Upper lobe of left lung (tissue), 6 donors: ENCODE measurements at regions not wholly inside any gene's neighbourhood (a gene's known extent, or its start where the extent isn't known, plus 50 kb on each side); places are given as distances from the start of the nearest gene placed in this dataset.

Experiments used
- ATAC-seq, 2 donors: fragments of 200-7000 bp; cut with Tn5 transposase; one replicate each; pipeline ENCODE4 v1.9.1; 2022; ENCODE audit warnings: mild to moderate bottlenecking in 2 of 2, moderate library complexity in 2 of 2; ENCODE audit not compliant: low FRiP score in 2 of 2
- DNase-seq, 2 donors: peaks; one replicate each; pipeline ENCODE4 v3.0.0-alpha.2; 2019 to 2020
- H3K27ac ChIP-seq, 4 donors: fragments of 200-600 bp; sonication (generic); one replicate each; pipeline ENCODE4 v1.5.1; 2016 to 2019
- H3K27me3 ChIP-seq, 4 donors: fragments of 200-600 bp; sonication (generic); one replicate each; pipeline ENCODE4 v1.5.1; 2017 to 2019
- H3K36me3 ChIP-seq, 4 donors: fragments of 200-600 bp; sonication (generic); one replicate each; pipeline ENCODE4 v1.5.1; 2016 to 2019
- H3K4me1 ChIP-seq, 4 donors: fragments of 200-600 bp; sonication (generic); one replicate each; pipeline ENCODE4 v1.5.1; 2018 to 2019
- H3K4me3 ChIP-seq, 4 donors: fragments of 200-600 bp; sonication (generic); one replicate each; pipeline ENCODE4 v1.5.1; 2017 to 2019; ENCODE audit warnings: mild to moderate bottlenecking in 2 of 4, moderate library complexity in 1 of 4
- H3K9me3 ChIP-seq, 4 donors: fragments of 200-600 bp; sonication (generic); one replicate each; pipeline ENCODE4 v1.5.1; 2018 to 2019
- CTCF ChIP-seq, 6 experiments: fragments of 450-650 bp in 4 of 6; fragments of 200-600 bp in 2 of 6; sonication (generic) in 2 of 6; IDR thresholded peaks; one replicate each; pipeline ENCODE4 v1.5.1; 2016 to 2019; ENCODE audit warnings: antibody characterized with exemption in 6 of 6
- EP300 ChIP-seq, 4 donors: sonication (generic); formaldehyde crosslinking; IDR thresholded peaks; one replicate each; pipeline ENCODE4 v1.5.1; 2017; ENCODE audit warnings: antibody characterized with exemption in 4 of 4, control low read depth in 2 of 4
- POLR2A ChIP-seq, 4 donors: fragments of 450-650 bp; IDR thresholded peaks; one replicate each; pipeline ENCODE4 v1.5.1; 2016 to 2017; ENCODE audit warnings: antibody characterized with exemption in 4 of 4, mild to moderate bottlenecking in 2 of 4
- POLR2AphosphoS5 ChIP-seq, 2 donors: sonication (generic); formaldehyde crosslinking; IDR thresholded peaks; one replicate each; pipeline ENCODE4 v1.5.1; 2017; ENCODE audit warnings: antibody characterized with exemption in 2 of 2
- WGBS, 2 donors: methylation state at CpG; one replicate each; pipeline ENCODE4 v1.1.5; 2017 to 2018; 5-methylcytosine and 5-hydroxymethylcytosine counted together
- donor health status: DM: no; HTN: no; CAD: no; lungs with moderate emphysema.
- donor health status: DM: no; HTN: yes; CAD: no; lungs with severe emphysema.

- Histone ChIP-seq H3K9me3 (no peaks in the 10 kb centered on the region), H3K4me1 (no peaks in the 10 kb centered on the region), H3K27ac (no peak overlapping the region), H3K27me3 (no peaks in the 10 kb centered on the region), H3K36me3 (no peaks in the 10 kb centered on the region), H3K4me3 (no peak overlapping the region)
- DNase-seq (no peak), ATAC-seq (no peak)
- WGBS, 2 donors = 70 to 90% methylated on average over 2 of the region's 2 CpGs
- TF ChIP-seq EP300 (IDR thresholded peaks at IDR 0.05) = no peak
- no peak for TF ChIP-seq CTCF (IDR thresholded peaks at IDR 0.05)
- no peak for TF ChIP-seq POLR2AphosphoS5 (IDR thresholded peaks at IDR 0.05)
- TF ChIP-seq POLR2A (IDR thresholded peaks at IDR 0.05) = no peak
Measured at GRCh38 chr2:181341855-181342600, 115.2 kb upstream of the ITGA4 start.

- no peak for TF ChIP-seq EP300 (IDR thresholded peaks at IDR 0.05)
- no peak for TF ChIP-seq POLR2AphosphoS5 (IDR thresholded peaks at IDR 0.05)
- no peak for TF ChIP-seq POLR2A (IDR thresholded peaks at IDR 0.05)
- no peak for TF ChIP-seq CTCF (IDR thresholded peaks at IDR 0.05)
- Histone ChIP-seq H3K4me3 (no peak overlapping the region), H3K9me3 (no peaks in the 10 kb centered on the region), H3K27me3 (no peaks in the 10 kb centered on the region), H3K36me3 (no peaks in the 10 kb centered on the region), H3K4me1 (no peaks in the 10 kb centered on the region), H3K27ac (no peak overlapping the region)
- DNase-seq (no peak), ATAC-seq (no peak)
Measured at GRCh38 chr2:181348107-181348837, 108.9 kb upstream of the ITGA4 start.

GRCh38 chr2:181352158-181352557 is 105.0 kb upstream of the ITGA4 start:
- H3K9me3 ChIP-seq = no peaks in the 10 kb centered on the region
- H3K27me3 ChIP-seq = no peaks in the 10 kb centered on the region
- H3K27ac ChIP-seq = no peak overlapping the region
- no peaks in the 10 kb centered on the region for H3K4me1 ChIP-seq
- ATAC-seq (no peak), DNase-seq (no peak)
- TF ChIP-seq POLR2AphosphoS5 (IDR thresholded peaks at IDR 0.05) (no peak), POLR2A (IDR thresholded peaks at IDR 0.05) (no peak), CTCF (IDR thresholded peaks at IDR 0.05) (no peak), EP300 (IDR thresholded peaks at IDR 0.05) (no peak)
- H3K36me3 ChIP-seq = no peaks in the 10 kb centered on the region
- 58 to 79% methylated on average over 1 of the region's 1 CpG for WGBS, 2 donors
- H3K4me3 ChIP-seq = no peak overlapping the region

- TF ChIP-seq POLR2A (IDR thresholded peaks at IDR 0.05) = no peak
- no peak for TF ChIP-seq CTCF (IDR thresholded peaks at IDR 0.05)
- no peak for TF ChIP-seq EP300 (IDR thresholded peaks at IDR 0.05)
- TF ChIP-seq POLR2AphosphoS5 (IDR thresholded peaks at IDR 0.05) = no peak
- H3K4me1 ChIP-seq = no peaks in the 10 kb centered on the region
- no peak overlapping the region for H3K4me3 ChIP-seq
- ATAC-seq = no peak
- H3K9me3 ChIP-seq = no peaks in the 10 kb centered on the region
- H3K27me3 ChIP-seq = no peaks in the 10 kb centered on the region
- no peak overlapping the region for H3K27ac ChIP-seq
- DNase-seq = no peak
- 78 to 84% methylated on average over 3 of the region's 3 CpGs for WGBS, 2 donors
- no peaks in the 10 kb centered on the region for H3K36me3 ChIP-seq
Measured at GRCh38 chr2:181354626-181355025, 102.6 kb upstream of the ITGA4 start.
